ENCODE measurements at regions not wholly inside any gene's neighbourhood (a gene's known extent, or its start where the extent isn't known, plus 50 kb on each side); places are given as distances from the start of the nearest gene placed in this dataset.
"Not testable (repeated sequence)": the region's sequence is repeated elsewhere in the genome, so short reads cannot be mapped to it uniquely, and the experiment has no call there.

DNA sequence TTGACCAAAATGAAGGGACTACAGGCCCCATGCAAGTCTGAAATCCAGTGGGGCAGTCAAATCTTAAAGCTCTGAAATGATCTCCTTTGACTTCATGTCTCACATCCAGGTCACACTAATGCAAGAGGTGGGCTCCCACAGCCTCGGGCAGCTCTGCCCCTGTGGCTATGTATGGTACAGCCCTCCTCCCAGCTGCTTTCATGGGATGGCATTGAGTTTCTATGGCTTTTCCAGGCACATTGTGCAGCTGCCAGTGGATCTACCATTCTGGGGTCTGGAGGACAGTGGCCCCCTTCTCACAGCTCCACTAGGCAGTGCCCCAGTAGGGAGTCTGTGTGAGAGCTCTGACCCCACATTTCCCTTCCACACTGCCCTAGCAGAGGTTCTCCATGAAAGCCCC lies 107.0 kb upstream of the FRMD1 start:
- TF ChIP-seq POLR2A (IDR thresholded peaks at IDR 0.05): not testable (repeated sequence)
- TF ChIP-seq, protein P1, sequence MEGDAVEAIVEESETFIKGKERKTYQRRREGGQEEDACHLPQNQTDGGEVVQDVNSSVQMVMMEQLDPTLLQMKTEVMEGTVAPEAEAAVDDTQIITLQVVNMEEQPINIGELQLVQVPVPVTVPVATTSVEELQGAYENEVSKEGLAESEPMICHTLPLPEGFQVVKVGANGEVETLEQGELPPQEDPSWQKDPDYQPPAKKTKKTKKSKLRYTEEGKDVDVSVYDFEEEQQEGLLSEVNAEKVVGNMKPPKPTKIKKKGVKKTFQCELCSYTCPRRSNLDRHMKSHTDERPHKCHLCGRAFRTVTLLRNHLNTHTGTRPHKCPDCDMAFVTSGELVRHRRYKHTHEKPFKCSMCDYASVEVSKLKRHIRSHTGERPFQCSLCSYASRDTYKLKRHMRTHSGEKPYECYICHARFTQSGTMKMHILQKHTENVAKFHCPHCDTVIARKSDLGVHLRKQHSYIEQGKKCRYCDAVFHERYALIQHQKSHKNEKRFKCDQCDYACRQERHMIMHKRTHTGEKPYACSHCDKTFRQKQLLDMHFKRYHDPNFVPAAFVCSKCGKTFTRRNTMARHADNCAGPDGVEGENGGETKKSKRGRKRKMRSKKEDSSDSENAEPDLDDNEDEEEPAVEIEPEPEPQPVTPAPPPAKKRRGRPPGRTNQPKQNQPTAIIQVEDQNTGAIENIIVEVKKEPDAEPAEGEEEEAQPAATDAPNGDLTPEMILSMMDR (IDR thresholded peaks at IDR 0.05): not testable (repeated sequence)

Data from testis (tissue), 2 donors.